DMS153 treated with DMSO at 0.1 percent for 48 hours (cell line): ENCODE measurements at regions not wholly inside any gene's neighbourhood (a gene's known extent, or its start where the extent isn't known, plus 50 kb on each side); places are given as distances from the start of the nearest gene placed in this dataset.

Source experiments
- DNase-seq: peaks from one replicate; lab custom pipeline; 2025; ENCODE audit not compliant: unreplicated experiment; lab: John Stamatoyannopoulos, UW

DNA sequence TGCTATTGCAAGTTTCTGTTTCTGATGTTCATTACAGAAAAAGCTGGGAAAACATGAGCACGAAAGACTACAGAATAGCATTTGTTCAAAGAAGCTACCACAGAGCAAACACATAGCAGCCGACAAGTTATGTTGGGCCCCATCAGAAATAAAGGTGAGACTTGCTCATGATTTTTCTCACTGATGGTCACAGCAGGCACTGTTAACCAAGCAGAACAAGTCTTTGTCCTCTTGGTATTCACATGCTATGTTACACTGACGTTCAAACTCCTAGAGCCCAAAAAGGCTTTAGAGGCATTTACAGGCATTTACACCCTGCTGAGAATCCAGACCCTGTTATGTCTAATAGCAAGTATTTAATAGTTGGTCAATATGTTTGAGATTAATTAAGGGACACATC lies 235.0 kb upstream of the HNMT start:
- DNase-seq = no peak

DNA sequence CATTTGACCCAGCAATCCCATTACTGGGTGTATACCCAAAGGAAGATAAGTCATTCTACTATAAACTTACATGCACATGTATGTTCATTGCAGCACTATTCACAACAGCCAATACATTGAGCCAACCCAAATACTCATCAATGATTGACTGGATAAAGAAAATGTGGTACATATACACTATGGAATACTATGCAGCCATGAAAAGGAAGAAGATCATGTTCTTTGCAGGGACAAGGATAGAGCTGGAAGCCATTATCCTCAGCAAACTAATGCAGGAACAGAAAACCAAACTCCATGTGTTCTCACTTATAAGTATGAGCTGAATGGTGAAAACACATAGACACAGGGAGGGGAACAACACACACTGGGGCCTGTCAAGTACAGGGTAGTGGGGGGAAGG lies 226.7 kb upstream of the HNMT start:
- DNase-seq = no peak

DNA sequence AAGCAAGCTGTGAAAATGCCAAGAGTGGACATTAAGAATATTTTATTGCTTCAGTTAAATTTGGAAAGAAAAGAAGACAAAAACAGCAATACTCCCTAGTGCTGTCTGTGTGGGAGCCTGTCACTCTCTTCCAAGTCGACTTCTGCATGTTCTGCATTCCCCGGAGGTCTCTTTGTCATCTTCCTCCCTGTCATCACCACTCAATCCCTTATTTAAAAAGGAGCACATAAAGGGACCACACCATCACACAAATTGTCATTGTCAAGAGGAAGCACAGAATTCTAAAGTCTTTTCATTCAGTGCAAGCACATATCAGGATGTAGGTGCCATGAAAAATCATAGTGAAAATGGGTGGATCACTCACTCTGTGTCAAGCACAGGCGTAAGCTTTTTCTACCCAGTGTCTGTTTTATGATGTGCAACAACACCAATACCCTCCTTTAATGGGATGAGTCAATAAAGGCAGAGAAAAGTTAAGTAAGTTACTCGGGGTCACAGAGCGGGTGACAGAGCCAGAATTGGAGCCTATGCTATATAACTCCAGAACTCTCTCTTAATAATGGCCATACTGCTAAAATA lies 222.4 kb upstream of the HNMT start:
- DNase-seq = no peak

DNA sequence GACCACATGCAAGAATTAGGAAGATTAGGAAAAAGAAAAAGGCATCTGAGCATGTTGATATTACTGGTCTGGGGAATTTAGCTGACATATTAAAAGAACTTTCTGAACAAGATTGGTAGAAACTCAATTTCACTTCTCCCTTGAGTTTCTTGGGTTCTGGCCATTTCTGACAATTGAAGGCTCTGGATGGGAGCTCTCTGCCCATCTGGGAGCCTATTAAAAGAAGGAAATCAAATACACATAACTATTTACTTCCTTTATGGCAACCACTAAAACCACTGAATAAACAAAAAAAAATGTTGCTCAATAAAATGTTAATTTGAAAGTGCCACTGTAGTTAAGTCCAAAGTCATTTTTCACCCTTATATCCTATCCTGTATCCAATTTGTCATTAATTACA lies 216.8 kb upstream of the HNMT start:
- DNase-seq = no peak

DNA sequence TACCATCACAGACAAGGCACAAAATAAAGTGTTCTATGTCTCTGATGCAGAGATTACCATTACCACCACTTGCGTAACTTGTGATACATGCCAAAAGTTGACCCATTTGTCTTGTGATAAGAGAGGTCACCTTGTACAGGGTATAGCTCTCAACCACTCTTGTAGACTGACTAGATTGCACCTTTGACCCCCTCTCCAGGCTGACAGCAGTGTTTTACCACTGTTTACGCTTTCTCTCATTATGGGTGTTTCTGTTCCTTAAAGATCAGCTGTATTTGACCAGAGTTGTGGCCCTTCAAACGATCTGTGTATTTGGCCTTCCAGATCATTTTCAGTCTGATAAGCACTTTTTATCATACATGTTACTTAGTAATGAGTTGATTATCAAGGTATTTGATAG lies 215.7 kb upstream of the HNMT start:
- no peak for DNase-seq

DNA sequence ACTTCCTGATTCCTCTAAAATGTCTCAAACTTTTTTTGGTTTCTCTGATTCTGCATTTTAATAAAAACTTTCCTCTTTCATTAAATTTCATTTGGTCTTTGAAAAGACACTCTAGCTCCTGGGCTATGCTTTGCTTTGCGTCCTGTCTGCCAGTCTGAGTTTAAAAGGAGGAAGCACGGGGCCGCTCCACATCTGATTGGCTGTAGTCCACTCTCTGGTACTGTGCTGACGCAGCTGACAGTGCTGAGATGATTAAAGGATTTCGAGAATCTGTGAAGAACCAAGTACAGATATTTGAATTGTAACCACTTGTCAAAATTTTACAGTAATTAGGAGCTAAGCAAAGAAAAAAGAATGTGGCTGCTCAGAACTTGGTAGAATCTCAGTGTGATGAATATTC lies 199.6 kb upstream of the HNMT start:
- no peak for DNase-seq

DNA sequence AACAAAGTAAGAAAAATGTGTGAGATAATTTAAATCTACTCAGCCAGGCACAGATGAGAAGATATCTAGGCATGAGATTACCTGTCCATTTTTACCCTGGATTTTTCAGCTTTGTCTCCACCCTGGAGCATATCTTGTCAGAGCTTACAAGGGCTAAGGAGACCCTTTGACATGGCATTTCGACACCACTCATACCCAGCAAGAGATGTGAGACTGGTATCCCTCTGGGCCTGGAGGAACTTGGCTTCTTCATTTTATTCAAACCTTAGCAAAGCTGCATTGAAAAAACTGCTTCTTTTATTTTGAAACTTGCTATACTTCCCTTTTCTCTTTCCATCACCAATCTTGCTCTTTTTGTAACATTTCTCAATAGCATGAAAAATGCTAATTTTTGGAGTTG lies 194.9 kb upstream of the HNMT start:
- DNase-seq = no peak

DNA sequence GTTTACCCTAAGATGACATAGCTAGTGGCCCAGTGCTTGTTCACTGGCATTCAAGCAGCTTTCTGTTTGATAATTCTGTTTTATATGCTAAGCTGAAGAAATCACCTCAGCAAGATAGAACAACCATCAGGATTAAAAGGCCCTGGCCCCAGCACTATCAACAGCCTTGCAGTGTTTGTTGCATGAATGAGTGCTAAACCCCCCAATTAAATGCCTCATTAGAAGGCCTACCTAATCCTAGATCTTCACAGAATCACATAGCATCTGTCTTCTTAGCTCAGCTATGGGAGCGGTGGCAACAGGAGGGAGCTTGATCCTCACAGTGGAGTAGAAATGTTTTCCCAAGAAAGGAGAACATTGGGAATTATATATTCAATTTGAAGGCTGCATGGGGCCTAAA lies 194.1 kb upstream of the HNMT start:
- DNase-seq = no peak

DNA sequence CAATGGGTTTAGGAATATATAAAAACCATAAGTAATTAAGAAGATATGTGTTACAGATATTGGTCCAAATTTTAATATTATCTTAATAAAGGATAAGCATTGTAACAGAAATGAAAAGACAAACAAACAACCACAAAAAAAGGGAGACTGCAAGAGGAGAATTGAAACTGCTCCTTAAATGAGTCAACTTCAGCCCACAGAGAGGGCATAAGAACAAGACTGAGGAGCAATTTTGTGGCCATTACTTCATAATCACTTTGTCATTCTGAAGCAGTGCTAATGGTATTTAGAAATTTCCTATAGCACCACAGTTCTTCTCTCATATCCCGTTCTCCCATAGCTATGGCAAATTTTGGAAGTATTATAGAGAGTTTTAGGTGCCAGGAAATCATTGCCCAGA lies 193.2 kb upstream of the HNMT start:
- no peak for DNase-seq

DNA sequence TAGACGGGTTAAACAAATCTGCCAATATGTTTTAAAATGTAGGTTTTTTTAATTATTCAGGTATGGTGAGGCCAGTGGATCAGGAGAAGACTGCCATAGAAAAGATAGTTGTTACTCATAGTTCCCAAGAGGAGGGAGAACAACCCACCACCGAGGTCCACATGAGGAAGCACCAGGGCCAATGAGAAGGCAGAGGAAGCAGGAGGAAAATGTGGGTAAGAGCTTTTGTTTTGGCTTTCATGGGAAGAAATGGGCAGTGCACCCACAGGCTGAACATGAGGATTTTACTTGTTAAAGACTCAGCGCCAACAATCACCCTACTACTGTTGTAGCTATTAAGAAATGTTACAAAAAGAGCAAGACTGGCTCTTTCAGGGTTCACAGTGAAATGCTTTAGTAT lies 191.8 kb upstream of the HNMT start:
- DNase-seq = no peak

DNA sequence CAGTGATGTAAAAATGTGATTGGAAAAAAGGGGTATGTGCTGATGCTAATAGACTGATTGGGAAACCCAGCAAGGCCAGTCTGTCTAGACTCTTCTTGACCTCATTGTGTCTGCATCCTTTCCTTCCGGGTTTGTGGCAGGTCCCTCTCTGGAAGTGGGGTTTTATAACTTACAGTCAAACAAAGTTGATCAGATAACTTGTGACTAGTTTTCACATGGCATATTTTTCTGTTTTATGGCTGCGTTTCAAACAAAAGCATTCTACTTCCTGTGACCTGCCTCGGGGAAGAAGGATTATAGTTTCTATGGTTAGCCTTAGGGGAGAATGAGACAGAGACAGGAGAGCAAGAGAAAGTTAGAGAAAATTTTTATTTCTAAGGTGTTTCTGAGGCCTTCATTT lies 188.7 kb upstream of the HNMT start:
- DNase-seq = no peak

DNA sequence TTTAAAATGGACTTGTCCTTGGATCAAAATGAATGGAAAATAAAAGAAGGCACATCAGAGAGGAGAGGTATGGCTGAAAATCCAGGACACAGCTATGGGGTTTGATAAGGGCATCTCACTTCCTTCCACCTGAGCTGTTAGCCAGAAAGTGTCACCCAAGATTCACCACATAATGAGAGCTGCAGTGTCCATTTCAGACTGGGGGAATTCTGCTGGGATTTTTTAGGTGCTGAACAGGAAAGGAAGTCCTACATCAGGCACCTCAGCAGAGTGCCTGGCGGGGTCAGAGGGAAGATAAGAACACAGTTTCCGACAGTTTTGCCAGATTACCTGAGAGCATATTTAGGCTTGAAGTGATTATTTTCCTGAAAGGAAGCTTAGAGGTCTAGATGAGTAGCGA lies 187.6 kb upstream of the HNMT start:
- DNase-seq = no peak

DNA sequence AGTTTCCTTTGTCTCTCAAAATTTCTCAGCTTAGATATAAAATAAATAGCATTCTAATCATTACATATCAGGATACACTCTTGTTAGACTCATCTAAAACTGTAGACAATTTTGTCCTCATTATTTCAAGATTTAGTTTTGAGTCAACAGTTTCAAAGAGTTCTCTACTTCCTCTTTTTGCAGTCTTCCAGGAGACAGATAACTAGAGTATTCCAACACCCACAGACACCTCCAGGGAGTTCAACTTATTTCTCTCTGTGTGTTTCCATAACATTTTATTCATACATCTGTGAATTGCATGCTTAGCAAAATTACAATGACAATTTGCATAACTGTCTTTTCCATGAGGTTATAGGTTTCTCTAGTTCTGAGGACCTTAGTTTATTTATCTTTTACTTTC lies 166.6 kb upstream of the HNMT start:
- DNase-seq = no peak

DNA sequence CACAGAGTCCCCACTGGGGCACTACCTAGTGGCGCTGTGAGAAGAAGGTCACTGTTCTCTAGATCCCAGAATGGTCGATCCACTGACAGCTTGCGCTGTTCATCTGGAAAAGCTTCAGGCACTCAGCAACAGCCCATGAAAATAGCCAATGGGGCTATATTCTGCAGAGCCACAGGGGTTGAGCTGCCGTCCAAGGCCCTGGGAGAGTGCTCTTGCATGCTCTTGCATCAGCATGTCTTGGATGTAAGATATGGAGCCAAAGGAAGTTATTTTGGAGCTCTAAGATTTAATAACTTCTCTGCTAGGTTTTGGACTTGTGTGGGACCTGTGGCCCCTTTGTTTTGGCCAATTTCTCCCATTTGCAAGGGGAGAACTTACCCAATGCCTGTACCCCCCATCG lies 164.7 kb upstream of the HNMT start:
- DNase-seq = no peak

DNA sequence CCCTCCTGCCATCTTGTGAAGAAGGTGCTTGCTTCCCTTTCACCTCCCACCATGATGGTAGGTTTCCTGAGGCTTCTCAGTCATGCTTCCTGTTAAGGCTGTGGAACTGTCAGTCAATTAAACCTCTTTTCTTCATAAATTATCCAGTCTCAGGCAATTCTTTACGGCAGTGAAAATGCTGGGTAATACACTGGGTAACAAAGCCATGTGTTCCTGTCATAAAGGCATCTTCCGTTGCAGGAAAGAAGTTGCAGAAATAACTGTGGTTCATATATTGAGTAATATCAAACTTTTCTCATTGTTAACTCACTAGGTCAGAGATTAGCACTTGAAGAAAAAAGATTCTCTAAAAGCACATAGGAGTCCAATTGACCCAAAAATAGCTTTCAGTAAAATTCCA lies 163.9 kb upstream of the HNMT start:
- no peak for DNase-seq

DNA sequence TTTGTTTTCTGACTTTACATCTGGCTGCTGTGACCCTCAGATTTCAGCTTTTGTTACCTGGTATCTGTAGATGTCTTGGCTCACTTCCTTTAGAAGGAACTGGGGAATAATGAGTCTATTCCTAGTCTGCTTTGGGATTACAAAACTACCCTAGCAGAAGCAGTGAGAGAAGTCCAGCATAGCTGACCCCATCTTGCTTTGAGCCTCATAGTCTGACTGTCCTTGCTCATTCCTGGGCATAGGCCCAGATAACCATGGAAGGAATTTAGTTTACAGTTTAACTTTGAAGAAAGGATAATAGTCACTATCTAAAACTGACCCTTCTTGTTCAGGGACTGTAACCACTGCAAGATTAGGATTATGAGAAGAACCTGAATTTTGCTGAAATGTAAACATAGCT lies 163.0 kb upstream of the HNMT start:
- no peak for DNase-seq

DNA sequence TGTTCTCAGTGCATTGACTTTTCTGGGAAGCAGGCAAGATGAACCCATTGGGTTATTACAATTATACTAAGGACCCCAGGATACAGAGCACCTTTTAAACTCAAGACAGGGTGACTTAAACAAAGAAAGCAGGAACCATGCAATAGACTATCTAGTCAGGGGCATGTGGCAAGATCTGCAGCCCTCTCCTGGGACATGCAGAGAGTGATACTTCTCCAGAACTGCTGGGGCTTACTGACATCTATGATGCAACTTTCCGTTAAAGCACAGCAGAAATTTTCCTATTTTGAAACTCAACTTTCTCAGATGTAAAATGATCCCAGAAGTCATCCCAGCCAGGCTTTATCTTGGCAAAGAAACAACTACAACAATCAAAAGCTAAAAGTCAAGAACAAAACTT lies 162.2 kb upstream of the HNMT start:
- DNase-seq = no peak

DNA sequence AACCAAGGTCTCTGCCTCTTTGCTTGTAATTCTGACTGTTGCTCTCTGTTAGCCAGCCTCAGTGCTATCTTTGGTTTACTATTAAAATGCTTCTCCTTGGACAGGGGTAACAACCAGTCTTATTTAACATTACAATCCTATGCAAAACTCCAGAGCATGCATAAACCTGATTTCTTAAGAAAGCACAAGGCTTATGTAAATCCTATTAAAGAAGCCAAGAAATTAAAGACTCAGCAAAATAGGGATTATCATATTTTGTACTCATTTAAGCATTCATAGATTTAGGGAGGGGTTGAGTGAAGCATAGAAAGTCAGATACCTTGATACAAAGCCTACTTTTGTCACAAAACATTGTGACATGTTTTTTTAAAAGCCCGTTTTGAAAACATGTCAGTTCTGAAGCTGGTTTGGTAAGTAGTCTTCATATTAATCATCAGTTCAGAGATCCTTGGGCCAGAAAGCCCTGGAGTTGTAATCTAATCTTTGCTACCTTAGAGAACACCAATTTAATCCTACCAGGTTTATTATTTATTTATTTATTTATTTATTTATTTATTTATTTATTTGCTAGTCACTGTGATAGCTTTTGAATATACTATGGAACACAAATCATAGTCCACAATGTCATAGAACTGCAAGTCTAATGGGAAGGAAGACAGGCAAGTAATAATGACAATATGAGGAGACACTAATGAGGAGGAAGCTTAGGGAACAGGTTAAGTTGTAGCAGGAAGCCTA lies 158.0 kb upstream of the HNMT start:
- no peak for DNase-seq

DNA sequence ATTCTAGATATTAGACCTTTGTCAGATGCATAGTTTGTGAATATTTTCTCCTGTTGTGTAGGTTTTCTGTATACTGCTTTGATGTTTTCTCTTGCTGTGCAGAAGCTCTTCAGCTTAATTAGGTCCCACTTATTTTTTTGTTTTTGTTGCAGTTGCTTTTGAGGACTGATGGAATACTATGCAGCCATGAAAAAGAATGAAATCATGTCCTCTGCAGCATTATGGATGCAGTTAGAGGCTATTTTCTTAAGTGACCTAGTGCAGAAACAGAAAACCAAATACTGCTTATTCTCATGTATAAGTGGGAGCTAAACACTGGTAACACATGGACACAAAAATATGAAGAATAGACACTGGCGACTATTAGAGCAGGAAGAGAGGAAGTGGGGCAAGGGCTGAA lies 155.0 kb upstream of the HNMT start:
- DNase-seq = no peak

DNA sequence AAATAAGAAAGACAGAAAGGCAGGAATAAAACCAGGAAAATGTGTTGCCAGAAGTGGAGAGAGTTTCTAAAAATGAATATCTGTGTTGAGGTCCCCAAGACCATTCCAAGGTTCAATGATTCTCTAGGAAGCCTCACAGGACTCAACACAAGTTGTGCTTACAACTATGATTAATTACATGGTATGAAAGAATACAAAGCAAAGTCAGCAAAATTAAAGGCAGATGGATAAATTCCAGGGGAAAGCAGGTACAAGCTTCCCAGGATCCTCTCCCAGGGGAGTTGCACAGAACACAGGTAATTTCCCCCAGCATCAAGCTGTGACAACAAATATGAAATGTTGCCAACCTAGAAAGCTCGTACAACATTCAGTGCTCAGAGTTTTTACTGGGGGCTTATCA lies 154.4 kb upstream of the HNMT start:
- no peak for DNase-seq

DNA sequence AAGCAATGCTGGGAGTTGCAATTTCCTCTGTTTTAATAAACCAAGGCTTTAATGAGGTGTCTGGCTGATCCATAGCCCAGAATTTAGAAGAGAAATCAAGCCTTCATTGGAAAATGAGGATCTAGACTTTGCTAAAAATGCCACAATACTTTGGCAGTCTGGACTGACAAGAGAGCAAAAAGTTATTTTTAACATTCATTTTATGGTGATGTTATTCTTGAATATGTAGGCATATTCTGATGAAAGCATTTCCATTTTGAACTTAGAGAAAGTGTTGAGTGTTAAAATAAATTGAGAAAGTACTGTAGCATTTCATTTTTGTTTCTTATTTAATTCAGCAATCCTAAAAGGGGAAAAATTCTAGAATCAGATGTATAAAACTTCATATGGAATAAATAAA lies 151.8 kb upstream of the HNMT start:
- no peak for DNase-seq

DNA sequence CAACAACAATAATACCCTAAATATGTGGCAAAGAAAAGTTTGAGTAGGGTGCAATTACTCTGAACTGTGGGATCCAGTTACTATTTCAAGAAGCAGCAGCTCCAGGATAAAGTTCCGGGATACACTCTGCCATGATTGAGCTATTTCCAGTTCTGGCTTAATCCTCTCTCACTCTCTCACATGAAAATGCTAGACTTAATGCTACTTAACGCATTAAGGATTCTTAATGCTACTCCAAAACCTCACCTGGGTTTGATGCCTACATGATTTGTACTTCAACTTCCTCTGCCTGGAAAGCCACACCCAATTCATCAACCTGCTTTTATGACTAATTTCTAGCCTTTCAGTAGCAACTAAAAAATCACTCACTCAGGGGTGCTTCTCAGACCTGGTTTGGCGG lies 151.1 kb upstream of the HNMT start:
- no peak for DNase-seq

DNA sequence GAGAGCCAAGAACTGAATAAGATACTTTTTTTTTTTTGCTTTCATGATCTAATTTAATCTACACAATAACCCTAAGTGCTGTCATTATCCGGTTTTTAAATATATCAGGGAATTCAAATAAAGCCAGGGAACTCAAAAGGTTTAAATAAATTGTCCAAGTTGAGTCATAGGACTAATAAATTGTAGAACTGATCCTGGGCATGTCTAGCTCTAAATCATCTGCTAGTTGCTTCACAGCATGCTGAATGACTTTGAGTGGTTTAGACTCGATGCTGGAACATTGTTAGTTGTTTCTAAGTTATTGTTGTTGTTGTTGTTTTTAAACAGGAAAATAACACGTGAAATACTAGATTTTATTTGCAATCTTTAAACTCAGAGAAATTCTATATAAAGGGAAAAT lies 147.2 kb upstream of the HNMT start:
- no peak for DNase-seq
